HG02571 (cell line): ENCODE measurements at regions not wholly inside any gene's neighbourhood (a gene's known extent, or its start where the extent isn't known, plus 50 kb on each side); places are given as distances from the start of the nearest gene placed in this dataset.

Experiments used
- ATAC-seq: cut with Tn5 transposase; IDR thresholded peaks from one replicate; pipeline ENCODE4 v1.9.1; 2021; ENCODE audit warnings: mild to moderate bottlenecking, moderate library complexity; ENCODE audit not compliant: unreplicated experiment

DNA sequence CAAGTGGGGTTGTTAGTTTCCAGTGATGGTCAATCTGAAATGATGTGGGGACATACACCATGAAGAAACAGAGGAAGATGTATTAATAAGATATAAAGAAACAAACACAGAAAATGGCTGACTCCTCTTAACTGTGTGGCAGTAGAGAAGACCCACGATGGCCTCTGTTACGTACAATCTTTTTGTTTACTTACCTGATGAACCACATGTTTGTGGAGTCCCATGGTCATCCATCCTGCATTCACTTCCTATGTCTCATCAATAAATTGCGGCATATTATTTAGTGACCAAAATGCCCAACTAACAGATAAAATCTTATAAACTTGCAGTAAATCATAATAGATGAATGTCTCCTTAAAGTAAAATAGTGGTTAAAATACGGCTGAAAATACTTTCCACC, 740.1 kb upstream of the LINC00305 start:
- ATAC-seq, result no peak

- no peak for ATAC-seq
Observed at GRCh38 chr18:64886995-64887394, 738.1 kb upstream of the LINC00305 start.

DNA sequence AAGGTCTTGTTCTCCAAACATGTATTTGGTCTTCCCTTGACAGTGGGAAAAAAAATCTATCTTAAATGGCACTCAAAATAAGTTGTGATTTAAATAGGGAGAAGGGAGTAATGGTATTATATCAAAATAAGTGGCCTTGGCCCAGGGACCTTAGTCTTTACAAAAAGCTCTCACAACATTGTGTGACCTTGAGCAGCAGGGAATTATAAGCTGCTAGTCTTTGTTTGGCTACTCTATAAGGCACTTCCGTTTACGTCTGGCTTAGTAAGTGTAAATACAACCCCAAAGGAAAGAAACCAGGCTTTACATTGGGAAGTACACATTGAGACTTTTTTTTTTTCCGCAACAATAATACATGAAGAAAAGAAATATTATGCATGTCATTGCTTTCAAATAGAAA, 734.0 kb upstream of the LINC00305 start:
- ATAC-seq, result no peak

GRCh38 chr18:64876833-64877232, 727.9 kb upstream of the LINC00305 start:
- no peak for ATAC-seq

GRCh38 chr18:64872710-64873458, 724.0 kb upstream of the LINC00305 start:
- ATAC-seq, result no peak

GRCh38 chr18:64854112-64854511, 705.2 kb upstream of the LINC00305 start:
- no peak for ATAC-seq

- no peak for ATAC-seq
Observed at GRCh38 chr18:64852281-64852680, 703.4 kb upstream of the LINC00305 start.

DNA sequence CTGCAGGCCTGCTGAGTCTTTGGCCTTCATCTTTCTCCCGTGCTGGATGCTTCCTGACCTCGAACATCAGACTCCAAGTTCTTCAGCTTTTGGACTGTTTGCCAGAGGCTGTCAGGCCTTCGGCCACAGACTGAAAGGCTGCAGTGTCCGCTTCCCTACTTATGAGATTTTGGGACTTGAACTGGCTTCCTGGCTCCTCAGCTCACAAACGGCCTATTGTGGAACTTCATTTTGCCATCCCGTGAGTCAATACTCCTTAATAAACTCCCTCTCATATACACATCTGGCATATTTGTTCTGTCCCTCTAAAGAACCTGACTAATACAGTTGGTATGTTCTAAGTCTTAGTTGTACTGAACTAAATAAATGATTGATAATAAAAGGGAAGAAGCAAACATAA, 702.8 kb upstream of the LINC00305 start:
- ATAC-seq, result no peak

GRCh38 chr18:64850791-64851190, 701.9 kb upstream of the LINC00305 start:
- ATAC-seq, result no peak

DNA sequence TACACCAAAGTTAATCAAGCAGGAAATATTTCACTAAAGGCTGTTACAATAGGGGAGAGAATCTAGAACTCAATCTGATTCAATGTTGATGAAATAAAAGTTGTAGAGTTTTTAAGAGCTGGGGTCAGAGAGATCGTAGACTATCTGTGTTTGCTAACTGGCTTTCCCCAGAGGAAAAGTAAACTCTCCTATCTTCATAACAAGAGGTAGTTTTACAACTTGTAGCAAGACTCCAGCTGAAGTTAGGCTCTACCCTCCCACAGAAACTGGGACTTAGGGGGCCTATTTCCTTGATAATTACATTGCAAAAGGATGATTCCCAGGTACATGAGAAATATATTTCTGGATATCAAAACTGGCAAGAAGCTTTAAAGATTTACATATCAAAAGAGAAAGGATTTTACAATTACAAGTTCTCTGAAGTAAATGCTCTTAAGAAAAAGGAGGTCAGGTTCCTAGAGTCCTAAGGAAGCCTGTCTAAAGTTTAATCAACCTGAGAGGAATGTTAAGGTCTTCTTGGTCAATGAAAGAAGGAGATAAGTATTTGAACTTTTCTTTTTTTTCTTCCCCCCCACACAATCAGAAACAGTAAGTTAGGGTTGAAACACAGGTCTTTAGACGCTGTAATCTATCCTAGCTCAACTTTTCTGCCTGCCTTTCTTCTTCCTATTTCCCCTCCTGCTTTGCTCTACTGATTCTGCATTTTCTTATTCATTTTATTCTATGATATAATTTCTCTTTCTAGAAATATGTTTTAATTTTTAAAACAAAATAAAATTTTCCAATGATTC, 692.2 kb upstream of the LINC00305 start:
- no peak for ATAC-seq

GRCh38 chr18:64810354-64810753, 661.5 kb upstream of the LINC00305 start:
- no peak for ATAC-seq

DNA sequence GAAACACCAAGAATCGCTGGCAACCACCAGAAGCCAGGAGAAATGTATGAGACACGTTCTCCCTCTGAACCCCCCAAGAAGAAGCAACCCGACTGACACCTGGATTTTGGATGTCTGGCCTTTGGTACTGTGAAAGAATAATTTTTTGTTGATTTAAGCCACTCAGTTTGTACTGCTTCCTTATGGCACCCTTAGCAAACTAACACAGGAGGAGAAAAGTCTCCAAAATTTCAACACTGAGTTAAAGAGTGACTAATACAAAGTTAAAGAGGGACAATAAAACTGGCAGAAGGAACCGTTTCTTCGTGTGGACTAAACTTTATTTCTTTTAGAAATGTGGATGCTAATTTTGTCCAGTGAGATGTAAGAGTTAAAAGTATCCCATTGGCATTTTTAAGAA, 660.9 kb upstream of the LINC00305 start:
- ATAC-seq, result no peak

- ATAC-seq, result no peak
Observed at GRCh38 chr18:64807560-64807959, 658.7 kb upstream of the LINC00305 start.

GRCh38 chr18:64806691-64807090, 657.8 kb upstream of the LINC00305 start:
- ATAC-seq, result no peak

GRCh38 chr18:64806232-64806631, 657.3 kb upstream of the LINC00305 start:
- no peak for ATAC-seq

- no peak for ATAC-seq
Observed at GRCh38 chr18:64803471-64803870, 654.6 kb upstream of the LINC00305 start.

- no peak for ATAC-seq
Observed at GRCh38 chr18:64800151-64800550, 651.3 kb upstream of the LINC00305 start.

GRCh38 chr18:64799376-64799775, 650.5 kb upstream of the LINC00305 start:
- no peak for ATAC-seq

DNA sequence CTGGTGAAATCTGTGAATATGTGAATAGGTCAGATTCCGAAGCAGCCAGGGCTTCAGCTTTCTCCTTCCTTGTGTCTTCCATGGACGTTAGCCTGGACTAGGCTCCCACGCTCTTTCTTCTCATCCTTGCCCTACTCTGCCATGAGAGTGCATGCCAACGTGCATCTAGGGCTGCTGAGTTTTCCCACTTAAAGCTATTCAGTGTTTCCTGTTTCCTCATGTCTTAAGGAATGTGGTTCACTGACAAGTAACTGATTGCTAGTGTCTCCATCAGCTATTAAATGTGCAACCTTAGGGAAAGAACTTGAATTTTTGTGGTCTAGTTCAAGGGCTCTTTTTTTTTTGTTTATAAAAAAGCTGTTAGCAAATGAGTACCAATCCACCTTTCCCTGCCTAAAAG, 642.3 kb upstream of the LINC00305 start:
- no peak for ATAC-seq

- ATAC-seq, result no peak
Observed at GRCh38 chr18:64785686-64786085, 636.8 kb upstream of the LINC00305 start.

- ATAC-seq, result no peak
Observed at GRCh38 chr18:64777556-64777955, 628.7 kb upstream of the LINC00305 start.

DNA sequence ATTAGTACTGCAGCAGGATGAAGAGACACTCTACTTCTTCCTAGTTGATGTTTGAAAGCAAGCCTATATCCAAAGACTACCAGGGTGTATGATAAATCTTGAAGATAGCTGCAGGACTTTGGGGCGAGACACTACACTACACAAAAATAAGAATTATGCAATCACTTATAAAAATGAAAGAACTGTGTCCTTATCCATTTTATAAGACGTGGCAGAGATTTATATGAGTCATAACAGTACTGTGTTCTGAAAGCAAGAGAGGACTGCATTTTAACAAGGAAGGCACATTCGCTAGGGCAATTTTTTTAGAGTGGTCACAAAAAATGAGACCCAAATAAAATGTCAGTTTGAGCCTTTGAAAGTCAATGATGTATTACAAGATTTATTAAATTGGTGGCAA, 617.0 kb upstream of the LINC00305 start:
- ATAC-seq, result no peak
